SIG-M5 treated with dmso at 0.1 percent for 504 hours (cell line): ENCODE measurements at regions not wholly inside any gene's neighbourhood (a gene's known extent, or its start where the extent isn't known, plus 50 kb on each side); places are given as distances from the start of the nearest gene placed in this dataset.
"Not testable (repeated sequence)": the region's sequence is repeated elsewhere in the genome, so short reads cannot be mapped to it uniquely, and the experiment has no call there.

Source experiments
- DNase-seq: peaks from one replicate; lab custom pipeline; 2025; ENCODE audit not compliant: unreplicated experiment; lab: John Stamatoyannopoulos, UW

GRCh38 chr2:207216457-207216856, 50.7 kb upstream of the KLF7 start:
- DNase-seq = no peak

- no peak for DNase-seq
These were observed 51.7 kb upstream of the KLF7 start for GRCh38 chr2:207217442-207217841.

- DNase-seq = no peak
These were observed 53.4 kb upstream of the KLF7 start for GRCh38 chr2:207219081-207219630.

DNA sequence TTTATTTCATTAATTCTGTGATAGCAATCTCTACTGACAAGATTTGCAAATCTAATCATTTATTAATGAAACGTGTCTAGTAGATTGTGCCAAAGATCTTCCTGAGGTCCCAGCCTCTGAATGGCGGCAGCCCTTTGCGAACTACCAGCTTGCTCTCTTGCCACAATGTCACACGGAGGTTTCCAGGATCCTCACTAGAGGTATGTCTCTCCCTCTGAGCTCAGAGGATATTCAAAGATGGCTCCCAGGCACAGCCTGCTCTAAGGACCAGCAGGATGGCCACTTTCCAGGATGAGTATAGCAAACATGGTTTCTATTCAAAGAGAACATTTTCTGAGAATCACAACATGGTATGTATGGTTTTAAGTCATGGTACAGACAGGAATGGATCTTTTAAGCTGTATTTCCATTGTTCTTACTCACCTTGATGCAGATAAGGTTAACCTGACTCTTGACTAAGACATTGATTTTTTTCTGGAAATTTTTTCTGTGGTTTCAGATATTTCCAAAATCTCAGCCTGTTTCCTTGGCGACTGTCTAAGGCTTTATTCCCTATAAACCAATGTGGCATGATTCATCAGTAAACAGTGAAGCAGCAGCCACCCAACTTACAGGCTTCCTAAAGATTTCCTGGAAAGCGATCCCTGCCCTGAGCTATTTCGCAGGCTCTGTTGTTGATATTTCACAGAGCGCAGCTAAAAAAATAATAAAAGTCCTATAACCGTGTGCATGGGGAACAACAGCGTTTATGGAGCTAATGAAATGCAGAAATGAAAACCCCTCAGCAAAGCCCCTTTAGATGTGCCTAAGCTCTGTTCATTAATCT, 54.1 kb upstream of the KLF7 start:
- DNase-seq = no peak

DNA sequence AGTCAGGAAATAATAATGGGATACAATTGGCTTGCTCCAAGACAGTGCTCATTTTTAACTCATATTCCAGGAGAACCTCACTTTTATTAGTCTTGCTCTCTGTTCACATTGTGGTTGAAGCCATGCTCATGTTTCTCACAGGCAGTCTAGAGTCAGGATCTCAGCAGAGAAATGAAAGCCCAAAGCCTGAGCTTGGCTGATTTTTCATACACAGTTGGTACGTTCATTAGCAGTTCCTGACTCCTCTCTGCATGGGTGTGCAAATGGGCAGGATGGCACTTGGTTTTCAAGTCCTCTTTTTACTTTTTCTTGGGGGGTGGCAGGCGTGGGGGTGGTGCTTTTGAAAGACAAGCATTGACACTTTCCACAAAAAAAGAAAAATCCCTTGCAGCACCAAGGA, 56.0 kb upstream of the KLF7 start:
- DNase-seq = no peak

DNA sequence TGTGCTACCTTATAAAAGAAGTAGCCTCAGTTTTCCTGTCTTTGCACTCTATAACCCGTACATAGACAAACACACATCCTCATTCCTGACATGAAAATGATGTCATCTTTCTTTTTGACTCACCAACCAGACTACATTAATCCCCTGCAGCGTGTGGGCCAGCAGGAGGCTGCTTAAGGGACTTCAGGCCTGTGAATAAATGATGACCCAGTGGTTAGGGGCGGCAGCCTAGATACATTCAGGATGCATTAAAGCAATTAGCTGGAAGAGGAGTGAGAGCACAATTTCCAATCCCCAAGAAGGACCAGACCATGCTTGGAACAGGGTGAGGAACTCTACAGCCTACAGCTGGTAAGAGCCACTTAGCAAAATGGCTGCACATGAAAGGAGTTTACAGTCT, 57.3 kb upstream of the KLF7 start:
- DNase-seq = no peak

DNA sequence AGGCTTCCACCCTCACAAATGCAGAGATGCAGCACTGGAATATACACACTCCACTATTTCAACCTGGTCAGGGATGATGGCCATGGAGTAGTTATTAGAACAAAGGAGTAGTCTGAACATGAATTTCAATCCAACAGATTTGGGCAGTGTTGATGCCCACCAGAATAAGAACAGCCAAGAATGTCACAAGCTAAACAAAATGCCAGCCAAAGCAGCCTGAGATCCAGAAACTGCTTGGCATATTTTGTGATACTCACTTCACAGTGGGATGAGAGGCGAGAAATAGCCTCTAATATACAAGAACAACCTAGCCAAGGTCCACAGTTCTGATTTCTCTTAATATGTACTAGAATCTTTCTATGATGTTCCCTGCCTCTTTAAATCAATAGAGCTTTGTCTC, 58.6 kb upstream of the KLF7 start:
- no peak for DNase-seq

DNA sequence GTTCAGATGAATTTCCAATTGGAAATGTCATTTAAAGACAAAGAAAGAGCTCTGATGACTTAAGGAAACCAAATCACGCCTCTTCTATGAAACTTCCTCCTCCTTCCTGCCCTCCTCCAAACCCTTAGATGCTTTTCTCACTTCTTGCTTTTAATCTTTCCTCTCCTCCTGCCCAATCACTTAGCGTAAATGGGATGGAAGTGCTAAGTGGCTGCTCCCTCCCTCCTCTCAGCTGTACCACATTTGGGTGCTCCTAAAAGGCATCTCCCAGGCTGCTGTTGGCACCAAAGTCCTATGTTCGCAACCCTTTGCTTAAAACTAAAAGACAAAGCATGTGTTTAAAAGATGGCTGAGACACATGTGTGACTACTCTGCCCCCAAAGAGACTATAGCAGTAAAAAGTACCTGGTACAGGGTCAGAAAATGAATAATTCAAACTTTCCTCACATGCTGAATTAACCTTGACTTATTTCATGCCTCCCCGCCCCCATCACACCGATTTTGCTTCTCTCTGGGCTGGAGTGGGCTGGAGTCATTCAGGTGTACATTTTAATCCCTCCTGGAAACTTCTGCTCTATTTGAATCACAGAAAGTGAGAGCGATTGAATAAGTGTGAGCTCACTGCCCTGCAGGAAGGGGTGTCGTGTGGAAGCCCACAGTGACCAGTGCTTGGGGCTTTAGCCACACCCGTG, 59.2 kb upstream of the KLF7 start:
- DNase-seq = no peak

DNA sequence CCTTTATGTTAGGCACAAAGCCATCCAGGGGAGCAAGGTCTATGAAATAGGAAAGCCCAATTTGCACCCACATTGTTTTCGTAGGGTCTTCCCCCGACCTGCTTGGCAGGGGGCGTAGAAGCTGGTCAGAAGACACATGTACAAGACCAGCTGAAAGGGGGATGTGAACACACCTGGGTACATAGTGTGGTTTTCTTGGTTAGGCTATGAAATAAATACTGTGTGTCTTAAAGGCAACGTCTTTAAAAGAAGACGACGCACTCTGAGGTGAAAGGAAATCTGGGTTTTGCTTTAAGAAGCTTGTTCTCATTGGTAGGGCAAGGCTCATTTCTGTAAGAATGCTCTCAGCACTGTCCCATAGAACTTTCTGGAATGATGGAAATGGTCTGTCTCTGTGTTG, 60.0 kb upstream of the KLF7 start:
- DNase-seq = no peak

DNA sequence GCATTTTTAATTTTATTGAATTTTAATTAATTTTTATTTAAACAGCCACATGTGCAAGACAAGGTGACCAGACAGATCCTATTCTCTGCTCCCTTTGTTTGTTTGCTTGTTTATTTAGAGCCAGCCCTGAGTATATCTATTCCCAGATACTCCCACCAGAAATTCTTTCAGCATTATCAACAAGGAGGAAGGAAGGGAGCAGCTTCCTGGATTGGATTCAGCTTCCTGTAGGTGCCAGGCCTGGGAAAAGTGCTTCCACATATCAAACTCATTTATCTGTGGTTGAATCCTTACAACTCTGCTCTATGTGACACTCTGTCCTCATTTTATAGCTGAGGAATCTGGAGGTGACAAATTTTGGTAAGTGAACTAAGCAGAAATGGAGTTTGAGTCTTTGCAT, 60.5 kb upstream of the KLF7 start:
- no peak for DNase-seq

GRCh38 chr2:207226671-207227061, 60.9 kb upstream of the KLF7 start:
- DNase-seq = no peak

DNA sequence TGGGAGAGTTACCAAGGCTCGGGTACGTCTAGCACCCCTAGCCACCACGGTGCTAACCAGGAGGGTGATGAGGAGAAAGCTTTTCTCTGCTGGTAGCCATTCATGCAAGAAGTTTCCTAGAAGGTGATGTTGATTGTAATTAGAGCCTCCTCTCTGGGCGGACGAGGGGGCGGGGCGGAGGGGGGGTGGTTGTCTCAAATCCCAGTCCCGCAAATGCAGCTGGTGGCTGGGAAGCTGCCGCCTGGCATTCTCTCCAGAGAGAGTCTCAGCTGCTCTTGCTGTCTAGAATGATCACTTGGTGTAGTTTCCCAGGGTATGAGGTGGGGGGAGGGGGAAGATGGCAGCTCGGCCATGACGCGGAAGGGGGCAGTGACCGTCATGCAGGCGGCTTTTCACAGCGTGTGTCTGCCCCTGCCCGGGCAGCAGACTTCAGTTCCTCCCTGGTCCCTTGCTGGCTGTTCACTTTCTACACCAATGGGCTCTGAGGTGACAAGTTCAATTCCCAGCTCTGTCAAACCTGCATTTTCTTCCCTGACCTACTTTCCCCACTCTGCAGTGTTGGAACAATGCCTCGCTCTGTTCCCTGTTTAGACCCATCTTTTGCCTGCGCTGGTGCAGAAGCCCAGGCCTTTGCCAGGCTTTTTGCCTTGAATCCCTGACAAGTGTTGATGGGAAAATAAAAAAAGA, 61.5 kb upstream of the KLF7 start:
- DNase-seq = no peak

DNA sequence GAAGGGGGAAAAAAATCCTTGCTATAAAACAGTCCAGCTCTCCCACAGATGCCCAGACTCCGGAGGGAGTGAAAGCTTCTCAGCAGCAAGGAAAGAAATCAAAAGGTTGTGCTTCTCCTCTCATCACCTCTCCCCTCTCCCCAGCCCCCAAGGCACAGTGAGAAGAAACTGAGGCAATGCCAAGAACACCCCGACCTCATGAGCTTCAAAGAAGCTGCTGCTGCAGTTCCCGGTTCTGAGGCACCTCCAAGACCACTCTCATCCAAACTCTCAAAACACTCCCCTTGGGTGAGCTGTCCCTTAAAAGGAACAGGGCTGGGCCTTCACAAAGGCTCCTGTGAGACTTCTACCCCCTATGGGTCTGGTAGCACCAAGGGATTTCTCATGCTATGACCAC, 62.0 kb upstream of the KLF7 start:
- DNase-seq = no peak

- no peak for DNase-seq
These were observed 62.7 kb upstream of the KLF7 start for GRCh38 chr2:207228402-207228801.

GRCh38 chr2:207229161-207229560, 63.4 kb upstream of the KLF7 start:
- DNase-seq = no peak

DNA sequence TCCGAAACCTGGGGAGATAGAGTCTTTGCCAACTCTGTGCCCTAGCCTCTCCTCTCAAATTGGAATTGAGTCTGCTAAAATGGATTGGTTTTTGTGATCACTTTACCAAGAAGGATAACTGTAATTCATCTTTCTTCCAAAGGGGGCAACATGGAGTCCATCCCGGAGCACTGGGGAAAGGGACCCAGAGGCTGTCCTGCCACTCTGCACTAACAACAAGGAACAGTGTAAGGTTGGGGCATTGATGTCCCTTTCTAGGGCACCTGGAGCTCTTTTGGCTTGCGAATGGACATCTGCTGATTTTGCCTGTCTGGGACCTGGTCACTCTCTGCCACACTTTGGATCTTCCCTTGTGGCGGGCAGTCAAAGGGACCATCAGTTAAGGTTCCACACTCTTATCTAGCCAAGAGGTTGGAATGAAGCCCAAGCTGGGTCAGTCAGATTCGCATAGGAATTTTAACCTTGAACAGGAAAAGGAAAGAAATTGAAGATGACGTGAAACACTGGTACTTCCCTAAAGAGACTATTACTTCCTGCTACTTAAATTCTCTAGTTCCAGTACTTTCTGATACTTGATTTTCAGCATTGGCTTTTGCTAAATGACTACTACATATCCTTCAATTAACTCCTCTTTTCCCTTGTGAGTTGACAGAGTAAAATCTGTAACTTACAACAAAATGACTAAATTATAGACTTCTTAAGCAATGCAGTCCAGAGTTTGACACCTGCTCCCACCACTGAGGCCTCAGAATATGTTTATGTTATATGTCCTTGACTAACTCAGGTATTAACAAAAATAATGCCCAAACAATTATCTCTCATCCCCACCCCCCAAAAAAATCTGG, 64.7 kb upstream of the KLF7 start:
- no peak for DNase-seq

GRCh38 chr2:207231106-207231865, 65.5 kb upstream of the KLF7 start:
- DNase-seq = no peak

- no peak for DNase-seq
These were observed 66.2 kb upstream of the KLF7 start for GRCh38 chr2:207231967-207232366.

GRCh38 chr2:207233141-207233540, 67.4 kb upstream of the KLF7 start:
- DNase-seq = not testable (repeated sequence)

DNA sequence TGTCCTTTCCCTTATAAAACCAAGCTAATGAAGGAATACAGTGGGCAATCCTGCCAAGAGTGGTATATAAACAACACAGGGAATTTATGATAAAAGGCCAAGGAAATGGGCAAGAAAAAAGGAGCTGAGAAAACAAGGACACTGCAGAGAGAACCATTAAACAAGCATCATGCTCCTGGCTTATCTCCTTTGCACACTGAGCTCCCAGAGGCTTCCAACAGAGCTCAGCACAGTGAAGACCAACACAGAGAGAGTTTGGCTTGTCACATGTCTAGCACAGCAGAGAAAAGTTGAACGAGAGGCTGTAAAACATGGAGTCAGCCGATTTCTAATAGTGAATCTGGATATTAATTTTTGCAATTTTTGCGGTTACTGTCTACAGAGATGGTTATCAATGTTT, 68.0 kb upstream of the KLF7 start:
- DNase-seq = no peak
